SU-DHL-6 (cell line): ENCODE measurements at regions not wholly inside any gene's neighbourhood (a gene's known extent, or its start where the extent isn't known, plus 50 kb on each side); places are given as distances from the start of the nearest gene placed in this dataset.
"Not testable (repeated sequence)": the region's sequence is repeated elsewhere in the genome, so short reads cannot be mapped to it uniquely, and the experiment has no call there.

Experiments used
- H2AFZ ChIP-seq: fragments of 200-600 bp; sonication (generic); 2 replicates; pipeline ENCODE4 v1.6.1; 2014; ENCODE audit warnings: low read depth, mild to moderate bottlenecking, moderate library complexity, mixed read lengths, antibody characterized with exemption, low read length; ENCODE audit not compliant: severe bottlenecking
- H3F3A ChIP-seq: fragments of 200-600 bp; shearing (Covaris generic); 2 replicates; pipeline ENCODE4 v1.6.0; 2016; ENCODE audit warnings: antibody characterized with exemption, mild to moderate bottlenecking; ENCODE audit not compliant: insufficient read depth
- H3K27ac ChIP-seq: fragments of 200-600 bp; sonication (generic); 2 replicates; pipeline ENCODE4 v1.5.1; 2016; ENCODE audit warnings: low read depth, mild to moderate bottlenecking, low read length, moderate library complexity, mixed read lengths
- H3K27me3 ChIP-seq: fragments of 200-600 bp; sonication (generic), shearing (Covaris generic); 2 replicates; pipeline ENCODE4 v1.6.0; 2014; ENCODE audit warnings: mild to moderate bottlenecking, low read length
- H3K36me3 ChIP-seq: fragments of 200-600 bp; sonication (generic); 2 replicates; pipeline ENCODE4 v1.6.1; 2014; ENCODE audit warnings: mild to moderate bottlenecking, low read length, mixed read lengths
- H3K4me2 ChIP-seq: fragments of 300-600, 200-600 bp; shearing (Covaris generic), sonication (generic); 2 replicates; pipeline ENCODE4 v1.6.0; 2014; ENCODE audit warnings: low read length, low read depth, mild to moderate bottlenecking; ENCODE audit not compliant: poor library complexity, severe bottlenecking
- H3K4me3 ChIP-seq: fragments of 200-600 bp; sonication (generic); 2 replicates; pipeline ENCODE4 v1.5.1; 2014; ENCODE audit warnings: antibody characterized with exemption, low read length, mild to moderate bottlenecking, mixed read lengths; ENCODE audit not compliant: insufficient read depth, poor library complexity, severe bottlenecking
- H3K79me2 ChIP-seq: fragments of 200-600 bp; sonication (generic); 2 replicates; pipeline ENCODE4 v1.6.1; 2014; ENCODE audit warnings: mild to moderate bottlenecking, low read length, moderate library complexity; ENCODE audit not compliant: insufficient read depth
- H3K9ac ChIP-seq: fragments of 200-600 bp; sonication (generic); 2 replicates; pipeline ENCODE4 v1.7.0; 2014; ENCODE audit warnings: mild to moderate bottlenecking, low read length
- H3K9me2 ChIP-seq: fragments of 200-600 bp; sonication (generic); replicated peaks from 2 replicates; pipeline ENCODE4 v1.6.1; 2014; ENCODE audit warnings: low read length; ENCODE audit not compliant: insufficient read depth
- H3K9me3 ChIP-seq: fragments of 200-600 bp; sonication (generic); 2 replicates; pipeline ENCODE4 v1.6.1; 2014; ENCODE audit warnings: low read length, mixed read lengths; ENCODE audit not compliant: insufficient read depth
- H4K20me1 ChIP-seq: fragments of 200-600 bp; sonication (generic); 2 replicates; pipeline ENCODE4 v1.6.1; 2014; ENCODE audit warnings: low read depth, mild to moderate bottlenecking, antibody characterized with exemption, low read length, moderate library complexity, mixed read lengths
- EZH2phosphoT487 ChIP-seq: fragments of 200-600 bp; sonication (generic), shearing (Covaris generic); conservative IDR thresholded peaks from 2 replicates; pipeline ENCODE4 v1.6.1; 2018; ENCODE audit warnings: mild to moderate bottlenecking, antibody characterized with exemption, low read length, moderate library complexity, mixed read lengths
- TF ChIP-seq, protein P1 (sequence below): fragments of 200-600 bp; sonication (generic); IDR thresholded peaks from one replicate; pipeline ENCODE4 v1.5.1; 2017; ENCODE audit warnings: antibody characterized with exemption, mild to moderate bottlenecking, low read length, moderate library complexity; ENCODE audit not compliant: insufficient read depth, poor library complexity, severe bottlenecking

DNA sequence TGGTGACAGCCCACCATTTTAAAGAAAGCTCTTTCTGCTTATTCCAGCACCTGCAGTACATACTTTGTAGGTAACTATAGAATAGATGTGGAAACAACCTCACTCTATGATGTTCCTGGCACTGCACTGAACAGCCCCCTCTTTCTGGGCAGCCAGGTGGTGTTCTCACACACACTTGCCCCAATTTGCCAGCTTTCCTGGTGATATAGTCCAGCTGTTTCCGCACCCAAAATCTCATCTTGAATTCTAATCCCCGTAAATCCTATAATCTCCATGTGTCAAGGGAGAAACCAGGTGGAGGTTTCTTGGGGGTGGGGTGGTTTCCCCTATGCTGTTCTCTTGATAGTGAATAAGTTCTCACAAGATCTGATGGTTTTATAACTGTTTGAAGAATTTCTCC, 102.2 kb downstream of the FCRL5 start:
- H2AFZ ChIP-seq, result no peak overlapping the region
- no peak overlapping the region for H3K4me2 ChIP-seq
- H3K27me3 ChIP-seq, result no peaks in the 10 kb centered on the region
- no peaks in the 10 kb centered on the region for H3K79me2 ChIP-seq
- H3K4me3 ChIP-seq, result no peak overlapping the region
- H3K27ac ChIP-seq, result no peak overlapping the region
- H3K36me3 ChIP-seq, result no peaks in the 10 kb centered on the region
- no peaks in the 10 kb centered on the region for H3K9me3 ChIP-seq
- H3K9me2 ChIP-seq, result no peaks in the 10 kb centered on the region
- TF ChIP-seq, protein P1, sequence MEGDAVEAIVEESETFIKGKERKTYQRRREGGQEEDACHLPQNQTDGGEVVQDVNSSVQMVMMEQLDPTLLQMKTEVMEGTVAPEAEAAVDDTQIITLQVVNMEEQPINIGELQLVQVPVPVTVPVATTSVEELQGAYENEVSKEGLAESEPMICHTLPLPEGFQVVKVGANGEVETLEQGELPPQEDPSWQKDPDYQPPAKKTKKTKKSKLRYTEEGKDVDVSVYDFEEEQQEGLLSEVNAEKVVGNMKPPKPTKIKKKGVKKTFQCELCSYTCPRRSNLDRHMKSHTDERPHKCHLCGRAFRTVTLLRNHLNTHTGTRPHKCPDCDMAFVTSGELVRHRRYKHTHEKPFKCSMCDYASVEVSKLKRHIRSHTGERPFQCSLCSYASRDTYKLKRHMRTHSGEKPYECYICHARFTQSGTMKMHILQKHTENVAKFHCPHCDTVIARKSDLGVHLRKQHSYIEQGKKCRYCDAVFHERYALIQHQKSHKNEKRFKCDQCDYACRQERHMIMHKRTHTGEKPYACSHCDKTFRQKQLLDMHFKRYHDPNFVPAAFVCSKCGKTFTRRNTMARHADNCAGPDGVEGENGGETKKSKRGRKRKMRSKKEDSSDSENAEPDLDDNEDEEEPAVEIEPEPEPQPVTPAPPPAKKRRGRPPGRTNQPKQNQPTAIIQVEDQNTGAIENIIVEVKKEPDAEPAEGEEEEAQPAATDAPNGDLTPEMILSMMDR, result no peak
- no peak for TF ChIP-seq EZH2phosphoT487
- H4K20me1 ChIP-seq, result no peaks in the 10 kb centered on the region
- H3K9ac ChIP-seq, result no peak overlapping the region
- H3F3A ChIP-seq, result no peaks in the 10 kb centered on the region

DNA sequence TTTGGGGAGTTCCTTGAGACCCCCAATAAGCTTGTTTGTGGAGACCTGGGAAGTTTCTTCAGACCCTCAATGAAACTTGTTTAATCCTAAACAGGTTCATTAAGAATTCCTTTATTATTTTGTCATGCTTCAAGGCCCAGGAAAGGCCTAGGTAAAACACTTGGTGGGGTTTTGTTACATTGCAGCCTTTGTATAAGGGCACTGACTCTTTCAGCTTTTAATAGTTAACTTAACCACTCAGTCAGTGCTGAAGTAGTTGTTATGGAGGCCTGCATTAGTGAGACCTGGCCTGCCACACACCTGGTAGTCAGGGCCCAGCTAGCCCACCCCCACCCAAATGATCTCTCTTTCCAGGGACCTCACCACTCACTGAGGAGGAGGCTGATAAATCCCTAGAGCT, 103.7 kb downstream of the FCRL5 start:
- Histone ChIP-seq H3F3A (no peaks in the 10 kb centered on the region), H3K9me3 (no peaks in the 10 kb centered on the region), H3K36me3 (no peaks in the 10 kb centered on the region), H3K79me2 (no peaks in the 10 kb centered on the region), H3K27me3 (no peaks in the 10 kb centered on the region), H3K27ac (no peak overlapping the region), H3K4me2 (no peak overlapping the region), H4K20me1 (no peaks in the 10 kb centered on the region), H3K9me2 (no peaks in the 10 kb centered on the region), H3K9ac (no peak overlapping the region), H3K4me3 (no peak overlapping the region), H2AFZ (no peak overlapping the region)
- no peak for TF ChIP-seq EZH2phosphoT487
- TF ChIP-seq, protein P1, result no peak

GRCh38 chr1:157446356-157446755, 106.0 kb downstream of the FCRL5 start:
- H3K27ac ChIP-seq, H3K4me3 ChIP-seq, H3F3A ChIP-seq, H3K79me2 ChIP-seq, H3K4me2 ChIP-seq, H2AFZ ChIP-seq, H3K9me3 ChIP-seq, H3K9me2 ChIP-seq, H3K36me3 ChIP-seq, H4K20me1 ChIP-seq, H3K9ac ChIP-seq, H3K27me3 ChIP-seq: not testable (repeated sequence)

- not testable (repeated sequence) for H4K20me1 ChIP-seq, H3K4me2 ChIP-seq, H2AFZ ChIP-seq, H3K27ac ChIP-seq, H3F3A ChIP-seq, H3K4me3 ChIP-seq, H3K9me2 ChIP-seq, H3K9me3 ChIP-seq, H3K36me3 ChIP-seq, H3K79me2 ChIP-seq, H3K27me3 ChIP-seq, H3K9ac ChIP-seq
These were observed 106.6 kb downstream of the FCRL5 start for GRCh38 chr1:157445616-157446140.
